ENCODE measurements at regions not wholly inside any gene's neighbourhood (a gene's known extent, or its start where the extent isn't known, plus 50 kb on each side); places are given as distances from the start of the nearest gene placed in this dataset.

- no peaks in the 10 kb centered on the region for H3K4me1 Mint-ChIP-seq (ENCODE audit: low read depth)
- no peak for DNase-seq (ENCODE audit: low spot score)
- H3K9me3 Mint-ChIP-seq (ENCODE audit: low read depth): no peaks in the 10 kb centered on the region
- H3K36me3 Mint-ChIP-seq (ENCODE audit: low read depth): no peaks in the 10 kb centered on the region
- H3K27me3 Mint-ChIP-seq (ENCODE audit: low read depth): peaks cover 67% of the 10 kb centered on the region
- H3K4me3 Mint-ChIP-seq (ENCODE audit: unreplicated experiment): no peak overlapping the region
- no peak overlapping the region for H3K27ac Mint-ChIP-seq (ENCODE audit: unreplicated experiment)
- TF ChIP-seq, protein P1, sequence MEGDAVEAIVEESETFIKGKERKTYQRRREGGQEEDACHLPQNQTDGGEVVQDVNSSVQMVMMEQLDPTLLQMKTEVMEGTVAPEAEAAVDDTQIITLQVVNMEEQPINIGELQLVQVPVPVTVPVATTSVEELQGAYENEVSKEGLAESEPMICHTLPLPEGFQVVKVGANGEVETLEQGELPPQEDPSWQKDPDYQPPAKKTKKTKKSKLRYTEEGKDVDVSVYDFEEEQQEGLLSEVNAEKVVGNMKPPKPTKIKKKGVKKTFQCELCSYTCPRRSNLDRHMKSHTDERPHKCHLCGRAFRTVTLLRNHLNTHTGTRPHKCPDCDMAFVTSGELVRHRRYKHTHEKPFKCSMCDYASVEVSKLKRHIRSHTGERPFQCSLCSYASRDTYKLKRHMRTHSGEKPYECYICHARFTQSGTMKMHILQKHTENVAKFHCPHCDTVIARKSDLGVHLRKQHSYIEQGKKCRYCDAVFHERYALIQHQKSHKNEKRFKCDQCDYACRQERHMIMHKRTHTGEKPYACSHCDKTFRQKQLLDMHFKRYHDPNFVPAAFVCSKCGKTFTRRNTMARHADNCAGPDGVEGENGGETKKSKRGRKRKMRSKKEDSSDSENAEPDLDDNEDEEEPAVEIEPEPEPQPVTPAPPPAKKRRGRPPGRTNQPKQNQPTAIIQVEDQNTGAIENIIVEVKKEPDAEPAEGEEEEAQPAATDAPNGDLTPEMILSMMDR (IDR thresholded peaks at IDR 0.05): no peak
These were observed 103.1 kb upstream of the CSF3R start for GRCh38 chr1:36585569-36586548.

DNA sequence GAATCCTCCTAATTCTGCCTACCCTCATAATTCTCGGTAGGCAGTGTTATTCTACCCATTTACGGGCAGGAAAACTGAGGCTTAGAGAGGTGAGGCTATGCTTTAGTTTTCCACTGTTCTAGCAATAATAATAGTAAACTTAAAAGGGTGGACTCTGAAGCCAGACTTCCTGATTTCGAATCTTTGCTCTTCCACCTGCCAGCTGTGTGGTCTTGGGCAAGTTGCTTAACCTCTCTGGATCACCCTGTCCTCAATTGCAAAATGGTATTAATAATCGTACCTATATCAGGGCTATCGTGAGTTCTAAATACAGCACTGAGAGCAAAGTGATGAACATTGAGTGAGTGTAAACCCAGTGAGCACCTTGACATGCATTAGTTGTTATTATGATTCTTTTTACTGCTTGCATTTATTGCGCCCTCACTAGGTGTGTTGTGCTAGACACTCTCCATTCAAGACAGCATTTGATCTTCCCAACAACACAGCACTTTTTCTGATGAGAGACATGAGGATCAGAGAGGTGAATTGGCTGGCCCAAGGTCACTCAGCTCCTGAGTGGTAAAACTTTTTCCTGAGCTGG is 102.3 kb upstream of the CSF3R start:
- Mint-ChIP-seq H3K4me1 (ENCODE audit: low read depth) (no peaks in the 10 kb centered on the region), H3K36me3 (ENCODE audit: low read depth) (no peaks in the 10 kb centered on the region), H3K4me3 (ENCODE audit: unreplicated experiment) (no peak overlapping the region), H3K27me3 (ENCODE audit: low read depth) (peaks cover 68% of the 10 kb centered on the region), H3K9me3 (ENCODE audit: low read depth) (no peaks in the 10 kb centered on the region), H3K27ac (ENCODE audit: unreplicated experiment) (no peak overlapping the region)
- TF ChIP-seq, protein P1 (IDR thresholded peaks at IDR 0.05): no peak
- DNase-seq (ENCODE audit: low spot score): no peak

- no peak for DNase-seq (ENCODE audit: low spot score)
- H3K9me3 Mint-ChIP-seq (ENCODE audit: low read depth): no peaks in the 10 kb centered on the region
- peaks cover 64% of the 10 kb centered on the region for H3K27me3 Mint-ChIP-seq (ENCODE audit: low read depth)
- no peak overlapping the region for H3K4me3 Mint-ChIP-seq (ENCODE audit: unreplicated experiment)
- no peak overlapping the region for H3K27ac Mint-ChIP-seq (ENCODE audit: unreplicated experiment)
- H3K4me1 Mint-ChIP-seq (ENCODE audit: low read depth): no peaks in the 10 kb centered on the region
- TF ChIP-seq, protein P1 (IDR thresholded peaks at IDR 0.05): no peak
- H3K36me3 Mint-ChIP-seq (ENCODE audit: low read depth): no peaks in the 10 kb centered on the region
These were observed 101.5 kb upstream of the CSF3R start for GRCh38 chr1:36583980-36584782.

DNA sequence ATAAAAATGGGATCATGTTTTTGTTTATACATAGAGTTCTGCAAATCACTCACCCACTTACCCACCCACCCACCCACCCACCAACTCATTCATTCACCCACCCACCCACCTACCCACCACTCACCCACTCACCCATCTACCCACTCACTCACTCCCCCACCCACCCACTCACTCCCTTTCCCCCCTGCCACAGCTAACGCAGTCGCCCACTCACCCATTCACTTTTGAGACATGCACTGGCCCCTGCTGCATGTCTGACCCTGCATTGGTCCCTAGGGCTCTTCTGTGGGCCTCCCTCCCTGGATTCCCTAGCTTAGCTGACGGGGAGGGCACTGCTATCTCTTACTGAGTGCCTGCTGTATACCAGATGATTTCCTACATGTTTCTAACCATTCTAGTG is 100.4 kb upstream of the CSF3R start:
- H3K36me3 Mint-ChIP-seq (ENCODE audit: low read depth): no peaks in the 10 kb centered on the region
- H3K9me3 Mint-ChIP-seq (ENCODE audit: low read depth): no peaks in the 10 kb centered on the region
- H3K27me3 Mint-ChIP-seq (ENCODE audit: low read depth): peaks cover 70% of the 10 kb centered on the region
- H3K4me3 Mint-ChIP-seq (ENCODE audit: unreplicated experiment): no peak overlapping the region
- no peak for DNase-seq (ENCODE audit: low spot score)
- H3K27ac Mint-ChIP-seq (ENCODE audit: unreplicated experiment): no peak overlapping the region
- TF ChIP-seq, protein P1 (IDR thresholded peaks at IDR 0.05): no peak
- H3K4me1 Mint-ChIP-seq (ENCODE audit: low read depth): no peaks in the 10 kb centered on the region

All from chondrocyte (in vitro differentiated cells).